HL-60 (cell line): ENCODE measurements at regions not wholly inside any gene's neighbourhood (a gene's known extent, or its start where the extent isn't known, plus 50 kb on each side); places are given as distances from the start of the nearest gene placed in this dataset.

ENCODE experiments used
- POLR2AphosphoS5 ChIP-seq: IDR thresholded peaks from 2 replicates; pipeline ENCODE4 v1.6.1; 2012; ENCODE audit warnings: low read depth
- REST ChIP-seq: IDR thresholded peaks from 2 replicates; pipeline ENCODE4 v1.6.1; 2012; ENCODE audit warnings: low read depth; ENCODE audit not compliant: insufficient replicate concordance
- TF ChIP-seq, protein P1 (sequence below): IDR thresholded peaks from one replicate; pipeline ENCODE4 v1.5.1; 2011; ENCODE audit warnings: low read length, control low read depth, inconsistent platforms; ENCODE audit not compliant: insufficient read depth

- TF ChIP-seq, protein P1, sequence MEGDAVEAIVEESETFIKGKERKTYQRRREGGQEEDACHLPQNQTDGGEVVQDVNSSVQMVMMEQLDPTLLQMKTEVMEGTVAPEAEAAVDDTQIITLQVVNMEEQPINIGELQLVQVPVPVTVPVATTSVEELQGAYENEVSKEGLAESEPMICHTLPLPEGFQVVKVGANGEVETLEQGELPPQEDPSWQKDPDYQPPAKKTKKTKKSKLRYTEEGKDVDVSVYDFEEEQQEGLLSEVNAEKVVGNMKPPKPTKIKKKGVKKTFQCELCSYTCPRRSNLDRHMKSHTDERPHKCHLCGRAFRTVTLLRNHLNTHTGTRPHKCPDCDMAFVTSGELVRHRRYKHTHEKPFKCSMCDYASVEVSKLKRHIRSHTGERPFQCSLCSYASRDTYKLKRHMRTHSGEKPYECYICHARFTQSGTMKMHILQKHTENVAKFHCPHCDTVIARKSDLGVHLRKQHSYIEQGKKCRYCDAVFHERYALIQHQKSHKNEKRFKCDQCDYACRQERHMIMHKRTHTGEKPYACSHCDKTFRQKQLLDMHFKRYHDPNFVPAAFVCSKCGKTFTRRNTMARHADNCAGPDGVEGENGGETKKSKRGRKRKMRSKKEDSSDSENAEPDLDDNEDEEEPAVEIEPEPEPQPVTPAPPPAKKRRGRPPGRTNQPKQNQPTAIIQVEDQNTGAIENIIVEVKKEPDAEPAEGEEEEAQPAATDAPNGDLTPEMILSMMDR, result no peak
- TF ChIP-seq POLR2AphosphoS5 (no peak), REST (no peak)
Measured at GRCh38 chr22:27199354-27199753, 542.0 kb downstream of the MIAT start.
